Endodermal cell (in vitro differentiated cells): ENCODE measurements at regions not wholly inside any gene's neighbourhood (a gene's known extent, or its start where the extent isn't known, plus 50 kb on each side); places are given as distances from the start of the nearest gene placed in this dataset.

ENCODE experiments used
- DNase-seq: peaks from one replicate; pipeline ENCODE4 v3.0.0-alpha.2; 2017
- H3K27ac ChIP-seq: 2 replicates; pipeline ENCODE4 v1.5.1; 2013; ENCODE audit warnings: mild to moderate bottlenecking, low read depth, low read length, moderate library complexity
- H3K27me3 ChIP-seq: 2 replicates; pipeline ENCODE4 v1.6.1; 2013; ENCODE audit warnings: mild to moderate bottlenecking, low read length, moderate library complexity; ENCODE audit not compliant: insufficient read depth, control insufficient read depth, poor library complexity, severe bottlenecking
- H3K36me3 ChIP-seq: 2 replicates; pipeline ENCODE4 v1.7.0; 2013; ENCODE audit warnings: mild to moderate bottlenecking, low read length, moderate library complexity; ENCODE audit not compliant: control insufficient read depth, insufficient read depth
- H3K4me1 ChIP-seq: one replicate; pipeline ENCODE4 v1.7.0; 2013; ENCODE audit warnings: low read length; ENCODE audit not compliant: control insufficient read depth, insufficient read depth
- H3K4me3 ChIP-seq: 2 replicates; pipeline ENCODE4 v1.5.1; 2013; ENCODE audit warnings: mild to moderate bottlenecking, low read length, moderate library complexity
- H3K9ac ChIP-seq: 2 replicates; pipeline ENCODE4 v1.6.1; 2013; ENCODE audit warnings: mild to moderate bottlenecking, low read length, moderate library complexity; ENCODE audit not compliant: poor library complexity, severe bottlenecking; ENCODE audit errors: extremely low read depth
- H3K9me3 ChIP-seq: 2 replicates; pipeline ENCODE4 v1.6.1; 2013; ENCODE audit warnings: mild to moderate bottlenecking, low read length, moderate library complexity; ENCODE audit not compliant: control insufficient read depth
- H3K27ac Mint-ChIP-seq: 2 replicates; pipeline ENCODE4 v1.8.0; 2020; ENCODE audit warnings: mixed read lengths
- H3K27me3 Mint-ChIP-seq: 2 replicates; pipeline ENCODE4 v1.8.0; 2021; ENCODE audit warnings: mild to moderate bottlenecking, mixed read lengths; ENCODE audit not compliant: insufficient read depth
- H3K36me3 Mint-ChIP-seq: 2 replicates; pipeline ENCODE4 v1.8.0; 2020; ENCODE audit warnings: low read depth, mixed read lengths
- H3K4me1 Mint-ChIP-seq: 2 replicates; pipeline ENCODE4 v1.8.0; 2020; ENCODE audit warnings: mixed read lengths
- H3K4me3 Mint-ChIP-seq: 2 replicates; pipeline ENCODE4 v1.8.0; 2020; ENCODE audit warnings: mild to moderate bottlenecking, moderate library complexity, mixed read lengths
- H3K9me3 Mint-ChIP-seq: 2 replicates; pipeline ENCODE4 v1.8.0; 2020; ENCODE audit warnings: mild to moderate bottlenecking, mixed read lengths
- WGBS, 2 experiments: methylation state at CpG; one replicate each; pipeline versions ENCODE4 v1.1.5 to v1.1.7; 2013; ENCODE audit warnings: missing lambda C conversion rate in 2 of 2, mixed read lengths in 1 of 2; ENCODE audit not compliant: insufficient coverage in 1 of 2, insufficient read length in 1 of 2; 5-methylcytosine and 5-hydroxymethylcytosine counted together
- TF ChIP-seq, protein P1 (sequence below): fragments of 200-600 bp; sonication (generic); conservative IDR thresholded peaks from 2 replicates; pipeline ENCODE4 v1.5.0; 2021; ENCODE audit warnings: antibody characterized with exemption, mild to moderate bottlenecking

DNA sequence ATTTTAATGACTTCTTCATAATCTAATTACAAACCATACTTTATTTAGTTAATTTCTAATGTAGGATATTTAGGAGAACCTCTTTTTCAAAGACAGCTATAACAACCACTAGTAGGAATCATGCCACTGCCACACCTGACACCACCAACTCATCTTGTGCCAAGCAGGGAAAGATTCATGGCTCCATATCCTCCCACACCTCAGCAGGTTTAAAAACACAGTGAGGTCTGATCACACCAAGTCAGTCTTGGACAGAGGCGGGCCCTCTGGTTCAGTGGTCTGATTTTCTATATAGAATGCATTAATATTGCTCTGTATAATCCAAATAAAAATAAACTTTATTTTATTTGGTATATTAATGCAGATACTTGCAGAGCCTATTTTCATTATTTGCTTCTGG, 227.7 kb upstream of the TTC29 start:
- H3K27me3 ChIP-seq, result no peaks in the 10 kb centered on the region
- H3K27ac ChIP-seq, result no peak overlapping the region
- no CpG with 5 or more reads among the region's 1 CpG for WGBS, 2 experiments
- Mint-ChIP-seq H3K4me1 (peaks cover 11% of the 10 kb centered on the region), H3K36me3 (no peaks in the 10 kb centered on the region), H3K27me3 (no peaks in the 10 kb centered on the region), H3K27ac (no peak overlapping the region), H3K9me3 (no peaks in the 10 kb centered on the region), H3K4me3 (no peak overlapping the region)
- TF ChIP-seq, protein P1, sequence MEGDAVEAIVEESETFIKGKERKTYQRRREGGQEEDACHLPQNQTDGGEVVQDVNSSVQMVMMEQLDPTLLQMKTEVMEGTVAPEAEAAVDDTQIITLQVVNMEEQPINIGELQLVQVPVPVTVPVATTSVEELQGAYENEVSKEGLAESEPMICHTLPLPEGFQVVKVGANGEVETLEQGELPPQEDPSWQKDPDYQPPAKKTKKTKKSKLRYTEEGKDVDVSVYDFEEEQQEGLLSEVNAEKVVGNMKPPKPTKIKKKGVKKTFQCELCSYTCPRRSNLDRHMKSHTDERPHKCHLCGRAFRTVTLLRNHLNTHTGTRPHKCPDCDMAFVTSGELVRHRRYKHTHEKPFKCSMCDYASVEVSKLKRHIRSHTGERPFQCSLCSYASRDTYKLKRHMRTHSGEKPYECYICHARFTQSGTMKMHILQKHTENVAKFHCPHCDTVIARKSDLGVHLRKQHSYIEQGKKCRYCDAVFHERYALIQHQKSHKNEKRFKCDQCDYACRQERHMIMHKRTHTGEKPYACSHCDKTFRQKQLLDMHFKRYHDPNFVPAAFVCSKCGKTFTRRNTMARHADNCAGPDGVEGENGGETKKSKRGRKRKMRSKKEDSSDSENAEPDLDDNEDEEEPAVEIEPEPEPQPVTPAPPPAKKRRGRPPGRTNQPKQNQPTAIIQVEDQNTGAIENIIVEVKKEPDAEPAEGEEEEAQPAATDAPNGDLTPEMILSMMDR, result no peak
- no peaks in the 10 kb centered on the region for H3K36me3 ChIP-seq
- H3K9me3 ChIP-seq, result peaks cover 9% of the 10 kb centered on the region
- H3K4me1 ChIP-seq, result no peaks in the 10 kb centered on the region
- no peak overlapping the region for H3K9ac ChIP-seq
- H3K4me3 ChIP-seq, result no peak overlapping the region
- DNase-seq, result no peak

DNA sequence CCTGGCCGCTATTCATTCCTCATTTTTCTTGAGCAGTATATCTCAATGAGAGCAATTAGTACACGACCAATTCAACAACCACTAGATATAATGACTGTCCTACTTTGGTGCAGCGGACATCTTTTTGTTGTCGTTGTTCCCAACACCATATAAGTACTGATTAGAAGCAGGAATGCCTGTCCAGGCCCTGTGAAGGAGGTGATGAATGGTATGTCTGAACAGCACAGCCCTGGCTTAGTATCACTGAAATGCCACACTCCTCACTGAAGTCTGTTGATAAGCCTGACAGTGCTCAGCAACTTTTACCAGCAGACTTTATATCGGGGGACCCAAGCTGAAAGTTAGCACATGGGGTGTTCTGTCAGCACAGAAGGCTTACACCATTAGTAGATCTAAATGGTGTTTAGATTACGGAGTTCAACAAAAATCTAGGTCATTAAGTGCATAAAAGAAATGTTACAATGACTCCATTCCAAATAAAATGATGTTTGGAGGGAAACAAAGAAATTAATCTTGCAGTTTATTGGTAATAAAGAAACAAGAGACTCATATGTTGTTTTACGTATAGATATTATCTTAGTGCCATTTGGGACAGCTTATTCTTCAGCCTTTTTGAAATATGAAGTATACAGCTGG, 228.3 kb upstream of the TTC29 start:
- H3K27ac Mint-ChIP-seq, result no peak overlapping the region
- Histone ChIP-seq H3K36me3 (no peaks in the 10 kb centered on the region), H3K27me3 (no peaks in the 10 kb centered on the region), H3K4me1 (no peaks in the 10 kb centered on the region), H3K9me3 (peaks cover 9% of the 10 kb centered on the region), H3K27ac (no peak overlapping the region), H3K4me3 (no peak overlapping the region), H3K9ac (no peak overlapping the region)
- H3K4me1 Mint-ChIP-seq, result peaks cover 11% of the 10 kb centered on the region
- TF ChIP-seq, protein P1, result no peak
- H3K36me3 Mint-ChIP-seq, result no peaks in the 10 kb centered on the region
- DNase-seq, result no peak
- no peak overlapping the region for H3K4me3 Mint-ChIP-seq
- no peaks in the 10 kb centered on the region for H3K27me3 Mint-ChIP-seq
- H3K9me3 Mint-ChIP-seq, result no peaks in the 10 kb centered on the region
- 91 to 98% methylated on average over 7 of the region's 7 CpGs for WGBS, 2 experiments

DNA sequence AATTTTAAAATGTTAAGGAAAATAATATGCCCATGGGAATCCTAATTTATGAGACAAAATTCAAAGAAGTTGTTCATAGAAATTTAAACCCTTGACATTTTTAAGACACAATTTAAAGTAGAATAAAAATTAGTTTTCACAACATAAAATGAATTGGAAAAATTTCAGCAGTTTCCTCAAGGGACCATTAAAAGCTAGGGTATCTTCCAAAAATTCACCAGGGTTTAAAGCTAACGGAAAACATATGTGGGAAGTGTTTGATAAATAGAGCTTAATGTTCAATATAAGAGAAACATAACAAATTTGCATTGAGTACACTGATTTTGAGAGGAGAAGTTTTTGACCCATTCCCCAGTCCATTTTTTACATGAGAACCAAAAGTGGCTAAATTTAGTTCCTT, 228.9 kb upstream of the TTC29 start:
- peaks cover 9% of the 10 kb centered on the region for H3K9me3 ChIP-seq
- peaks cover 11% of the 10 kb centered on the region for H3K4me1 Mint-ChIP-seq
- DNase-seq, result no peak
- no peak overlapping the region for H3K27ac Mint-ChIP-seq
- H3K9me3 Mint-ChIP-seq, result no peaks in the 10 kb centered on the region
- no peaks in the 10 kb centered on the region for H3K27me3 Mint-ChIP-seq
- H3K27ac ChIP-seq, result no peak overlapping the region
- WGBS, 2 experiments, result 93% methylated on average over 1 of the region's 1 CpG; no CpG with 5 or more reads in 1 of the 2 experiments
- peak overlapping the region; percentile 19 for H3K9ac ChIP-seq
- no peaks in the 10 kb centered on the region for H3K4me1 ChIP-seq
- no peak overlapping the region for H3K4me3 ChIP-seq
- no peak overlapping the region for H3K4me3 Mint-ChIP-seq
- TF ChIP-seq, protein P1, result no peak
- H3K36me3 Mint-ChIP-seq, result no peaks in the 10 kb centered on the region
- no peaks in the 10 kb centered on the region for H3K27me3 ChIP-seq
- no peaks in the 10 kb centered on the region for H3K36me3 ChIP-seq
